Loucy (cell line): ENCODE measurements at regions not wholly inside any gene's neighbourhood (a gene's known extent, or its start where the extent isn't known, plus 50 kb on each side); places are given as distances from the start of the nearest gene placed in this dataset.

ENCODE experiments used
- H2AFZ ChIP-seq: fragments of 200-600 bp; sonication (generic); 2 replicates; pipeline ENCODE4 v1.6.0; 2016; ENCODE audit warnings: antibody characterized with exemption, mild to moderate bottlenecking, low read length, moderate library complexity
- H3F3A ChIP-seq: fragments of 200-600 bp; 2 replicates; pipeline ENCODE4 v1.6.0; 2016; ENCODE audit warnings: antibody characterized with exemption, low read depth, mild to moderate bottlenecking
- H3K27me3 ChIP-seq: fragments of 200-600 bp; sonication (generic); 2 replicates; pipeline ENCODE4 v1.6.1; 2014; ENCODE audit warnings: low read length, mild to moderate bottlenecking; ENCODE audit not compliant: insufficient read depth, poor library complexity, severe bottlenecking
- H3K36me3 ChIP-seq: fragments of 200-600 bp; sonication (generic); 2 replicates; pipeline ENCODE4 v1.6.1; 2016; ENCODE audit warnings: low read length; ENCODE audit not compliant: insufficient read depth
- H3K4me1 ChIP-seq: fragments of 200-600 bp; sonication (generic); 2 replicates; pipeline ENCODE4 v1.5.1; 2014; ENCODE audit warnings: low read length, mild to moderate bottlenecking; ENCODE audit not compliant: insufficient read depth, poor library complexity, severe bottlenecking
- H3K4me2 ChIP-seq: fragments of 200-600 bp; sonication (generic); 2 replicates; pipeline ENCODE4 v1.6.0; 2014; ENCODE audit warnings: antibody characterized with exemption, low read length, low read depth, mild to moderate bottlenecking; ENCODE audit not compliant: poor library complexity, severe bottlenecking
- H3K4me3 ChIP-seq: fragments of 200-600 bp; sonication (generic); 2 replicates; pipeline ENCODE4 v1.5.1; 2014; ENCODE audit warnings: low read length, mild to moderate bottlenecking, mixed read lengths; ENCODE audit not compliant: poor library complexity, severe bottlenecking
- H3K79me2 ChIP-seq: fragments of 200-600 bp; sonication (generic); 2 replicates; pipeline ENCODE4 v1.6.1; 2014; ENCODE audit warnings: low read length; ENCODE audit not compliant: insufficient read depth
- H3K9ac ChIP-seq: fragments of 200-600 bp; sonication (generic); 2 replicates; pipeline ENCODE4 v1.6.0; 2014; ENCODE audit warnings: mild to moderate bottlenecking, low read depth, low read length, moderate library complexity; ENCODE audit not compliant: poor library complexity, severe bottlenecking
- H3K9me2 ChIP-seq: fragments of 200-600 bp; sonication (generic); replicated peaks from 2 replicates; pipeline ENCODE4 v1.6.1; 2016; ENCODE audit warnings: low read depth, low read length, mixed read lengths
- H3K9me3 ChIP-seq: fragments of 200-600 bp; sonication (generic); 2 replicates; pipeline ENCODE4 v1.6.1; 2014; ENCODE audit warnings: mild to moderate bottlenecking, antibody characterized with exemption, low read length, low read depth; ENCODE audit not compliant: insufficient read depth
- H4K20me1 ChIP-seq: fragments of 200-600 bp; sonication (generic); 2 replicates; pipeline ENCODE4 v1.6.0; 2014; ENCODE audit warnings: antibody characterized with exemption, low read length, mild to moderate bottlenecking; ENCODE audit not compliant: insufficient read depth, poor library complexity, severe bottlenecking
- EZH2phosphoT487 ChIP-seq: fragments of 200-600 bp; IDR thresholded peaks from 2 replicates; pipeline ENCODE4 v1.6.1; 2018; ENCODE audit warnings: antibody characterized with exemption, mild to moderate bottlenecking, moderate library complexity, borderline replicate concordance
- TF ChIP-seq, protein P1 (sequence below): fragments of 200-600 bp; sonication (generic); conservative IDR thresholded peaks from 2 replicates; pipeline ENCODE4 v1.5.1; 2014; ENCODE audit warnings: mild to moderate bottlenecking, antibody characterized with exemption, low read length

DNA sequence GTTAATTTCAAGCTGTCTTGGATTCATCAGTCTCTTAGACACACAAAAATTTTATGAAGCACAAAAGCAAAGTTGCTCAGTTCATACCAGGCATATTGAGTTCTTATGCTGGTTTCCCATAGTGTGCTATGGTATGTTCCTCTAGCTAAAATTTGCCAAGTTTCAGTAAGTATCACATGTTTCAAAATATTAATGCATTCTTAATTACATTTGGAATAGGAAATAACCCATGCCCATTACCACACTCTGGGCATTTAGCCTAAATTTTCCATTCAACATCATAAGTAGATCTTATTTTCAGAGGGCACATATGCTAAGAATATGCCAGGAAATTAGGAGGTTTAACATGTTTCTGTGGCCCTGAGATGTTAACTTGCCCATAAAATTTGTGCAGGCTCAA is 289.9 kb downstream of the SHOX2 start:
- no peak for TF ChIP-seq EZH2phosphoT487
- TF ChIP-seq, protein P1, sequence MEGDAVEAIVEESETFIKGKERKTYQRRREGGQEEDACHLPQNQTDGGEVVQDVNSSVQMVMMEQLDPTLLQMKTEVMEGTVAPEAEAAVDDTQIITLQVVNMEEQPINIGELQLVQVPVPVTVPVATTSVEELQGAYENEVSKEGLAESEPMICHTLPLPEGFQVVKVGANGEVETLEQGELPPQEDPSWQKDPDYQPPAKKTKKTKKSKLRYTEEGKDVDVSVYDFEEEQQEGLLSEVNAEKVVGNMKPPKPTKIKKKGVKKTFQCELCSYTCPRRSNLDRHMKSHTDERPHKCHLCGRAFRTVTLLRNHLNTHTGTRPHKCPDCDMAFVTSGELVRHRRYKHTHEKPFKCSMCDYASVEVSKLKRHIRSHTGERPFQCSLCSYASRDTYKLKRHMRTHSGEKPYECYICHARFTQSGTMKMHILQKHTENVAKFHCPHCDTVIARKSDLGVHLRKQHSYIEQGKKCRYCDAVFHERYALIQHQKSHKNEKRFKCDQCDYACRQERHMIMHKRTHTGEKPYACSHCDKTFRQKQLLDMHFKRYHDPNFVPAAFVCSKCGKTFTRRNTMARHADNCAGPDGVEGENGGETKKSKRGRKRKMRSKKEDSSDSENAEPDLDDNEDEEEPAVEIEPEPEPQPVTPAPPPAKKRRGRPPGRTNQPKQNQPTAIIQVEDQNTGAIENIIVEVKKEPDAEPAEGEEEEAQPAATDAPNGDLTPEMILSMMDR = no peak
- Histone ChIP-seq H3K79me2 (no peaks in the 10 kb centered on the region), H4K20me1 (no peaks in the 10 kb centered on the region), H2AFZ (no peak overlapping the region), H3K4me3 (no peak overlapping the region), H3K36me3 (no peaks in the 10 kb centered on the region), H3K27me3 (no peaks in the 10 kb centered on the region), H3K4me1 (no peaks in the 10 kb centered on the region), H3K4me2 (no peak overlapping the region), H3K9me2 (no peaks in the 10 kb centered on the region), H3K9ac (no peak overlapping the region), H3F3A (no peaks in the 10 kb centered on the region), H3K9me3 (no peaks in the 10 kb centered on the region)

DNA sequence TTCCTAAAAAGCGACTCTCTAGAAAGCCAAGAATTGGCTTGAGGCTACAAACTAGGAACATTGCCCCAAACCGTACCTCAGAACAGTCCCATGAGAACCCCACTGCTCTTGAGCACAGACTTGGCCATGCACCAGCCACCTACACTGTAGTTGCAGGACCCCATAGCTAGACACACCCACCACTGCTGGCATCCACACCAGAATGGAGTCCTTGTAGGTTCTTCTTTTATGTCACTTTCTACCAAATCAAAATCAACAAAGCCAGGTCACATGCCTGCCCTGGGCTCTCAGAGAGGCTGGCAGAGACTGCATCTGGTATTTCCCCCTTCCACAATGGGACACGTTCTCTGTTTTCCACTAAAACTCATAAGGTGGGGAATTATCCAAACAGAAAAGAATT is 290.5 kb downstream of the SHOX2 start:
- no peak overlapping the region for H3K4me2 ChIP-seq
- H3K4me1 ChIP-seq = no peaks in the 10 kb centered on the region
- no peak for TF ChIP-seq EZH2phosphoT487
- H2AFZ ChIP-seq = no peak overlapping the region
- H3K9ac ChIP-seq = no peak overlapping the region
- no peaks in the 10 kb centered on the region for H3K9me3 ChIP-seq
- no peaks in the 10 kb centered on the region for H3K27me3 ChIP-seq
- H3F3A ChIP-seq = no peaks in the 10 kb centered on the region
- H3K36me3 ChIP-seq = no peaks in the 10 kb centered on the region
- H3K4me3 ChIP-seq = no peak overlapping the region
- H4K20me1 ChIP-seq = no peaks in the 10 kb centered on the region
- H3K9me2 ChIP-seq = no peaks in the 10 kb centered on the region
- H3K79me2 ChIP-seq = no peaks in the 10 kb centered on the region

DNA sequence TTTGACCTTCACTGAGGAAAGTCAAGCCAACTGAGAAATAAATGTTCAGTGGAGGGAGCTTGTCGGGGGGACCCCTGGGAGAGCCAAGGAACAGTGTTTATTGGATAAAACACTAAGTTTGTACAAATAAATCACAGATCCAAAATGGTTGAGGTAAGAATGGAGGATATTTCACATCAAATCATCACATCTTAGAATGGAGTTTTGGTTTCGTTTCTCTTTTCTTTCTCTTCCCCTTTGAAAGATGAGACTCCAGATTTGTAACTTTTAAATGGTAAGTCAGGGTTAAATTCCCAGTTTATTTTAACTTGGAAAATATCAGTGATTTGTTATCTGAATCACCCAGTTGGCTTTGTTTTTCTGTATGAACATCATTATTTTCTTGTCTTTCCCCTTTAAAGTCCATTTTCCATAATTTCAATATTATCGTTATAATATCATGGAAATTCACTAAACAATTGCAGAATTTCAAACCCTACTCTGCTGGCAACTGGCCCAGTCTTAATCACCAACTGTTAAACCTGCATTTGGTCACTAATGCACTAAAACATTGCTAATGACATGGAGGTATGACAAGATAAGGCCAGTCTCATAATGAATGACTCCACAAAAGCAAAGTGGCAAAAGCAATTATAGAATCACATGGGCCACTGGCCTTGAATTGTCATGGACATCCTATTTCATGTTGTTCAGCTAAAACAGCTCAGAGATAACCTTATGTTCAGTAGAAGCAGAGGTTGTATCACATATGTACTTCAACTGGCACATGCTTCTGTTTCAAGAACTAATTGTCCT is 295.1 kb downstream of the SHOX2 start:
- Histone ChIP-seq H3F3A (no peaks in the 10 kb centered on the region), H3K4me2 (no peak overlapping the region), H3K9me3 (no peaks in the 10 kb centered on the region), H3K9ac (no peak overlapping the region), H3K4me1 (no peaks in the 10 kb centered on the region), H3K36me3 (no peaks in the 10 kb centered on the region), H3K9me2 (no peaks in the 10 kb centered on the region), H3K4me3 (no peak overlapping the region), H2AFZ (no peak overlapping the region), H3K27me3 (no peaks in the 10 kb centered on the region), H3K79me2 (no peaks in the 10 kb centered on the region), H4K20me1 (no peaks in the 10 kb centered on the region)
- TF ChIP-seq EZH2phosphoT487 = no peak
- TF ChIP-seq, protein P1 = no peak

DNA sequence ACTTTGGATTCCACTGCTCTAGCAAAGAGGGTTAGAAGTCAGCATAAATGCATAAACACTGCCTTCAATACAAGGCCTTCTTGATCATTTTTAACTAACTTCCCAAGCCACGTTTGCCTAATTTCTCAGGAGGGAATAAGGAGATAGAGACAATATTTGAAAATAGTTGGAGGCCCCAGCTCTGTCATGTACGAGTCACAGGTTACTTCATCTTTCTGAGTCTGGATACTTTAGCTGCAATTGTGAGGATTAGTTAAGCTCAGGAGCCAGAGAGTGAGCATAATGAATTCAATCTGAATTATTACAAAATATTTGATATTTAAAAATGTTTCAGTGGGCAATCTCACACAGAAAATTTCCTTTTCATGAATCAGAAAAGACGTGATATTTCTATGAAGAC is 298.9 kb downstream of the SHOX2 start:
- H3K4me1 ChIP-seq = no peaks in the 10 kb centered on the region
- H3K9me2 ChIP-seq = no peaks in the 10 kb centered on the region
- H3F3A ChIP-seq = no peaks in the 10 kb centered on the region
- H3K9ac ChIP-seq = no peak overlapping the region
- no peaks in the 10 kb centered on the region for H3K27me3 ChIP-seq
- TF ChIP-seq, protein P1 = no peak
- TF ChIP-seq EZH2phosphoT487 = no peak
- no peak overlapping the region for H3K4me3 ChIP-seq
- H3K79me2 ChIP-seq = no peaks in the 10 kb centered on the region
- no peak overlapping the region for H3K4me2 ChIP-seq
- no peaks in the 10 kb centered on the region for H3K36me3 ChIP-seq
- H4K20me1 ChIP-seq = no peaks in the 10 kb centered on the region
- no peaks in the 10 kb centered on the region for H3K9me3 ChIP-seq
- no peak overlapping the region for H2AFZ ChIP-seq
